ENCODE measurements at regions not wholly inside any gene's neighbourhood (a gene's known extent, or its start where the extent isn't known, plus 50 kb on each side); places are given as distances from the start of the nearest gene placed in this dataset.
"Not testable (repeated sequence)": the region's sequence is repeated elsewhere in the genome, so short reads cannot be mapped to it uniquely, and the experiment has no call there.

DNA sequence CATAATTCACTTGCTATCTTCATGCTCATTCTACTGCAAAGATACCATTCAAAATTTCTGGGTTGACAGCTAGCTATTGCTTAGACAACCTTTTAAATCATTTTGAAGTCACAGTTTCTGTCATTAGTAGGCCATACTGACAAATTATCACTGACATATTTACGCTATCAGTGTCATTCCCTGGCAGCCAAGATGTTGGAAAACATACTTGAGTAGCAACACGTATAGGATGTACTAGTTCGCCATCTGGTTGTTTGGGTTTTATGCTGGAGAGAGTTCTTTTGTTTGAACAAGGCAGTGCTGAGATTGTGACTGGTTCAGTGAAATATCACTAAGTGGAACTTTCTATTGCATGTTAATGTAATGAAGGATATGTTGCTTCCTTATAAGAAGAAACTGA is 621.9 kb downstream of the DTWD2 start:
- DNase-seq = no peak

DNA sequence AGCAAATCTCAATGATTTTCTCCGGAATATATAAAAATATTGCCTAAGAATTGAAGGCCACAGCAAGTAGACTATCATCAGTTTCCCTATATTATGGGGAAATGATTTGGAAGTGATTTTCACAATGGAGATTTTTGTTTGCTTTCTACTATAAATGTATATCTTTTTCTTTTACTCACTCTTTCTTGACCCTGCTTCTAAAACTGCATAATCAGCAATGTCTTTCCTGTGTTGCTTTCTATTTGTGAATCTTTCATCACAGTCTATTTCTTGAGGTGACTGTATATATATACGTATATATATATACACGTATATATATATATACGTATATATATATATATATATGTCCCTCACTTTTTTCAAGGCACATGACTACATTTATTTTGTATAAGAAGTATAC is 622.6 kb downstream of the DTWD2 start:
- no peak for DNase-seq

DNA sequence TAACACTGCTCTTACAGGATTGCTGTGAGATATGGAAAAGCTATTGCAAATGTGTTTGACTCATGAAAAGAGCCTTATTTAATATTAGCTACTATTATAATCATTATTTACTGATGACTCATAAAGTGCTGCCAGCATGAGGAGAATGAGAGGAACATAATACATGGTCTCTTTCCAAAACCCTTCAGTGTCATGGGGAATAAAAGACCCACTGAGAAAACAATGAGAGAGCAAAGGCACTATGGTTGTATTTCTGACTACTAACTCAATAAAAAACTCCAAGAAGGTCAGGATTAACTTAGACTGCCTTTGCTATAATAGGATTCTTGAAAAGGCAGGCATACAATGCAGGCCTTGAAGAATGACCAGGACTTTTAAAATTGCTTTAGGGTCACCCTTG is 633.5 kb downstream of the DTWD2 start:
- no peak for DNase-seq

DNA sequence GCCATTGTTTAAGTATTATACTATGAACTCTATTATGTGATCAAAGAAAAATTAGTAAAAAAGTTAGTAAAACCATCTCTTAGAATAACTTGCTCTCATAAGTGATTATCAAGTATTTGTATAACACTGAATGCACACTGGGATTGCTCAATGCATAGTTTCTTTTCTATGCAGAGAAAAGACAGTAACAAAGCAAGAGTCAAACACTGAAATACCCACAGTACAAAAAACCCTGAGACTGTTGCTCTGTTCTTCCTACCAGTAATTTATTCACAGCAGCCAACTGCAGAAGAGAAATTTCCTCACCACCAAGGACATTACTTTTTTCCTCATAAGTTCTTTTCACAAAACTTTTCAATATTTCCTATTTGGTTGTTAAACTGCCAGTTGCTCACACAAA is 634.4 kb downstream of the DTWD2 start:
- DNase-seq = no peak

DNA sequence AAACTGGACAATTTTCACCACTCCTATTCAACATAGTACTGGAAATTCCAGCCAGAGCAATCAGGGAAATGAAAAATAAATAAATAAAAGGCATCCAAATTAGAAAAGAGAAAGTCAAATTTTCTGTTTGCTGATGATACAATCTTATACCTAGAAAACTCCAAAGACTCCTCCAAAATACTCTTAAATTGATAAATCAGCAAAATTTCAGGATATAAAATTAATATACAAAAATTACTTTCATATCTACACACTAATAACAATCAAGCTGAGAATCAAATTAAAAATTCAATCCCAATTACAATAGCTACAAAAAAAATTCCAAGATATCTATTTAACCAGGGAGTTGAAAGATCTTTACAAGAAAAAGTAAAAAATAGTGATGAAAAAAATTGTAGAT is 651.9 kb downstream of the DTWD2 start:
- DNase-seq = no peak

DNA sequence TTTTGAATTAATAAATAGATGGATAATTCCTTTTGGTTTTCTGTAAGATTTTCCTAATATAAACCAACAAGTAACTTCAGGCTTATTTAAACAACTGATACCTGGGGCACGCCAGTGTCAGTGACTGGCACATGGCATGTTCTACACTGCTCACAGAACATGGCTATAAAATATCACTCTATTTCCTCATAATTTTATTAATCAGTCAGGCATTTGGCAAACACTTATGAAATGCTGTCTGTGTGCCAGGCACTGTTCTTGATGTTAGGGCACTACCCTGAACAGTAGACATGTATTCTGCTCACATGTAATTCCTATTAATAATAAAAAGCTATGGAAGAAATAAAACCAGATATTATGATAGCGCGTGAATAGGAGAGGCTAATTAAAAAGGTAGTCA is 661.0 kb downstream of the DTWD2 start:
- no peak for DNase-seq

DNA sequence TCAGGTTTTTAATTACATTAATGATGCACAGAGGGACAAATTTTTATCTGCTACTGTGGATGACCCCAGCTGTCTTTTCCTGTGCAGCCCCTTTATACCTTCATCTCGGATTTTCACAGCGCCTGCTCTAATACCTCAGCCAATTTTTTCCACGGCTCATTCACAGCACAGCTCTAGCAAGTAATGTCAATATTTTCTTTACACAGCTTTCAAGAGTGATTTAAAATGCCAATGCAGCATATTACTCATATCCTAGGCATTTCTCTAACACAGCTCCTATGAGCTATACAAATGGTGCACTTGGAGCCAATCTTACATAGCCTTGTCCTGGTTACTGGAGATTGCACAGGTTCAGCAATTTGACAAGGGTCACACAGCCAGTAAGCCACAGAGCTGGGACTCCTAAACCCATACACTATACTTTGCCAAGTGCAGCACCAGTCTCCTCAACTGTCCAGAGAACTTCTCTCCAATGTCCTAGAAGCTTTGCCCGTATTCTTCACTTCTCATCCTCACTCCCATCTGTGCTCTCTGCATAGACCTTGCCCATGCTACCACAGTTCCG is 661.8 kb downstream of the DTWD2 start:
- DNase-seq = no peak

DNA sequence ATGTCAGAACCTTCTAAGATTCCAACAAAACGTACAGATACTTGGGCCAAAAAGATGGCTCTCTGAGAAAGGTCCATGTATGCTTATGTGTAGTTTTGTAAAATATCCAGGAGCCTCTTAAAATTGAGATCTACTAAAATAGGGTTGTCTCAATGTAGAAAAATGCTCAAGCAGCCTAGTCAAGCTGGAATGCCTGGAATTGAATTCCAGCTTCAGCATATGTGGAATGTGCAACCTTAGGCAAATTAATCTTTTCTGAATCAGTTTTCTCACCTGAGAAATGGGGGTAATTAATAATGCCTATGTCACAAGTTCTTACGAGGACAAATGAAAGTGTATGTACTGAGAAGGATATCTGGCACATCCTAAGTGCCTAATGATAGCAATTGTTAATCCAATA is 662.4 kb downstream of the DTWD2 start:
- no peak for DNase-seq

DNA sequence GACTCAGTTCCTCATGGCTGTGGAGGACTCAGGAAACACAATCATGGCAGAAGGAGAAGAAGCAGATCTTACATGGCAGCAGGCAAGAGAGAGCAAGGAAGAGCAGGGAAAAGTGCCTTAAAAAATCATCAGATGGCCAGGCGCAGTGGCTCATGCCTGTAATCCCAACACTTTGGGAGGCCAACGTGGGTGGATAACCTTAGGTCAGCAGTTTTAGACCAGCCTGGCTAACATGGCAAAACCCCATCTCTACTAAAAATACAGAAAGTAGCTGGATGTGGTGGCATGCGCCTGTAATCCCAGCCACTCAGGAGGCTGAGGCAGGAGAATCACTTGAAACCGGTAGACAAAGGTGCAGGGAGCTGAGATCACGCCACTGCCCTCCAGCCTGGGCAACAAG is 664.6 kb downstream of the DTWD2 start:
- DNase-seq = not testable (repeated sequence)

DNA sequence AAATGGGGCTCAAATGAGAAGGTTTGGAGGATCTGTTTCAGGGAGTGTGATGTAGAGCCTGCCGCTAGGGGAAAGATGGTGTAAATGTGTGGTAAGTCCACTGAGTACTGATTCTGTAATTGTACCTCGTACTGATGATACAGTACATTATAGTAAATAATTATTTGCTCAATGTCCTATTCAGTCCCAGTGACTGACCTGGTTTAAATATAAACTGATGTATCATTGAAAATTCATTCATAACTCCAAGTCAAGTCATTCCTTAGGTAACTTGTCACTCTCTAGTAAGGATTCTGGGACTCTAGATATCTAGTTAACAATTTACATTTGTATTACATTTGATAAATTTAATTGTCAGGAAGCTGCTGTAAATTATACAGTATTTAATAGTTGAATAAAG is 667.3 kb downstream of the DTWD2 start:
- DNase-seq = no peak

DNA sequence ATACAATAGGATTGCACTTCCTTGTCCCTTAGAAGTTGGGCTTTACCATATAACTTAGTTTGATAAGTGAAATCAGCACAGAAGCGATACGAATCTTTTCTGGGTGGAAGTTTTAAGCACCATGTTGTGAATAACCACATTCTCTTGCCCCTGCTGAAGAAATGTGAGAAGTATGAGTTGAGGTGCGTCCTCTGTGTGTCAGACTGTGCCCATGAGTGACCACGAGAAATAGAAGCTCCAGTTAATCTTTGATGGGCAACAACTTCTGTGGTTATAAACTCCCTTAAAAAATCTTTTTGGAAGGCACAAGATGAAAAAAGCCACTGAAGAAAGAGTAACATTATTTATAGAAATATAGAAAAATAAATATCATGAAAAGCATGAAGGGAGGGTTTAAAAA is 668.2 kb downstream of the DTWD2 start:
- DNase-seq = no peak

DNA sequence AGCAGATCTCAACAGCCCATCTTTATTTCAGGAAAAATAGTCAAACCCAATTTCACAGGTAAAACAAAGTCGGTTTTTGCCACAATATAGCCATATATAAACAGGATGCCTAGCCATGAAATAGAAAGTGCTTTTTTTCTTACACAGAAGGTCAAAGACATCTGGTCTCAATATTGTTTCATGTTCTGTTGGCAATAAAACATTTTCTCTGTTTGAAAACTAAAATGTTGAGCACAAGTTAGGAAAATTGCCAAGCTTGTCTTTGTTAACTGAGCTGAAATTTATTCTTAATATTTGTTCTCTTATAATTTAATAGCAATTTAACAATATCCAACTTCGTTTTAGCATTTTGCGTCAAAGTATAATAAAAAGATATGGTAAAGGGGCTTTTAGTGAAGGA is 673.4 kb downstream of the DTWD2 start:
- no peak for DNase-seq

DNA sequence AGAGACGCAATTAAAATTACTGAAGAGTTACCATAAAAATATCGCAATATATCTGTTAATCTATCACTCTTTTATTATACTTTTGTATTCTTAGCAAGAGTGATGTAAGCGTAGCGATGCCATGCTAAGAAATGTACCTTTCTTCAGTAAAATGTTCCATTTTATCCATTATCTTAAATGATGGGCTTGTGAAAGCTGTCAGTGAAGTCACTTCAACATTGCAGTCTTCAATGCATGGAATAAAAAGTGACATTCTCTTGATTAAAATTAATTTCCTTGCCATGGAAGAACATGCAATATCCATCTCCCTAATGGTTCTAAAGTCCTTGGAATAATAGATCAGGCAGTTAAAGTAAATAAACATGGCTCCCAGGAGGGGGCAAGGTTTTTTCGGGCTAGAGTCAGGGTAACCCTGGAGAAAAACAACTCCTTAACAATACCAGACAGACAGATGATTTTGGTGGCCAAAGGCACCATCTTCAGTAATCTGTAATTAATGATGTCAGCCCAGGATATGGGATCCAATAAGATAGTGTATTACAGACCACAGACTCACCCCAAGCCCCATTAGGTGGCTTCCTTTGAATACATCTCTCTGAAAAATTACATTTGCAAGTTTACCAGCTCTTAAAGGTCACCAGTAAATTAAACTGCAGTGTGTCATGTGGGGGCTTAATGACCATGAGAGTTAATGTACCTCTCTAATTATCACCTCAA is 677.1 kb downstream of the DTWD2 start:
- DNase-seq = no peak

DNA sequence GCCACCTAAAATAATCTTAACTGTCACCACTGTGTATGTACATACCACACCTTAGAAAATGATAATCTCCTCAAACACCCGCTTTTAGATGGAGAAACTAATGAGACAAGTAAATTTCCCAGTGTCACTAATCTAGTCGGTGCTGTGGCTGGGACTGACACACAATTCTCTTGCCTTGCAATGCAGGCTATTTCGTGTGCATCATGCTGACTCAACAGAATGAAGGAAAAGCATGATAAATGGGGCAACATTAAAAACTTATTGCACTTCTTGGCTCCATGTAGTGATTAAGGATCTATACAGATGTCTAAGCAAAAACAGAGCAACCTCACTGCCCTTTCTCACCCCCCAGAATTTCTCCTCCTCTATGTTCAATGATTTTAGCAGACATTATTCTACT is 677.9 kb downstream of the DTWD2 start:
- DNase-seq = no peak

DNA sequence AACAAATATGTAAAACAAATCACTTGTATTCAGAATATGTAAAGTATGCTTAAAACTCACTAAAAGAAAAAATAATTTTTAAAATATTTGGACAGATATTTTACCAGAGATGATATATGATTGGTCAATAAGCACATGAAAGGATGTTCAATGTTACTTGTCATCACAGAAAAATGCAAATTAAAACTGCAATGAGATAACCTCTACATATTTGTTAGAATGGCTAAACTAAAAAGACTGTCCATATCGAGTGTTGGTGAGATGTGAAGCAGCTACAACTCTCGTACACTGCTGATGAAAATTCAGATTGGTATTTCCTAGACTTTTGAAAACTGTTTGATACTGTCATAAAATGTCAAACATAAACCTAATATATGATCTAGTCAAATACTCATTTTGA is 685.1 kb downstream of the DTWD2 start:
- DNase-seq = no peak

DNA sequence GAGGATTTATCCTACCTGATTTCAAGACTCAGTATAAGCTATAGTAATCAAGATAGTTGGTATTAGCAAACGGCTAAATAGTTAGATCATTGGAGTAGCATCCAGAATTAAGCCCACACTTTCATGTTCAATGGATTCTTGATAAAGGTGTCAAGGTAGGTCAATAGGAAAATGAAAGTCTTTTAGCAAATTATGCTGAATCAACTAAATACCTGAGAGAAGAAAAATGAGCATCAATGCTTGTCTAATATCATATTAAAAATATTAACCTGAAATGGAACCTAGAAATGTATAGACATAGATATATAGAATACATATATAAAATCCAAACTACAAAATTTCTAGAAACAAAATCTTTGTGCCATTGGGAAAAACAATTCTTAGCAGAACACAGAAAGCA is 685.6 kb downstream of the DTWD2 start:
- DNase-seq = no peak

DNA sequence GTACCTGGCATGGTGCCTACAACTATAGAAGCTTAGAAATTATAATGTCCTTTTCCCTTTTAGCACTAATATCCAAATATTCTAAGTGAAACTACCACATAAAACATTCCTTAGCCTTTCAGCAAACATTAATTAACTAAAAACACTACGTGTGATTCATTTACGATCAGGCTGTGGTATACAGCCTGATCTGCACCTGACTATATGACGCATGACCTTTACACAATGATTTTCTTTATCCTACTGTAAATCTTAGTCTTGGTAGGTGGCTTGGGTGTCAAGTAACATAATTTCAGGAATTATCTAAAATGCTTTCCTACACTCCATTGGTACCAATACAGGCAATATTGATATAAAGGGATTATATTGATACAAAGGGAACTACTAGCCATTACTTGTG is 686.7 kb downstream of the DTWD2 start:
- no peak for DNase-seq

DNA sequence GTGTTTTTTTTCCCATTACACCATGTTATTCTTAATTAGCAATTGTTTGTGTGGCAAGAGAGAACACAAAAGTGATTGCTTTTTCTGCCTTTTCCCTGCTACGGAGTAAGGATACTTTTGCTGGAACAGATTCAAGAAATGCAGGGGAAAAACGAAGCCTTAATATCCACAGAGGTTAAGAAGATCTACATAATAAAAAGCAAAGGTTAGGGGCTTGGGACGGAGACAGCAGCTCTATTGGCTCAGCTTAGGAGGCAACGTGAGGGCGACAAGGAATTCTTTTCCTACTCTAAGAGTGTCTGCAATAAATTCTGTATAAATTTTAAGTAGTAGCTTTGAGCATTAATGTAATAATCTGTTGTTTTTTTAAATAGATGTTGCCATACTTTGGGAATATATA is 693.3 kb downstream of the DTWD2 start:
- DNase-seq = no peak

DNA sequence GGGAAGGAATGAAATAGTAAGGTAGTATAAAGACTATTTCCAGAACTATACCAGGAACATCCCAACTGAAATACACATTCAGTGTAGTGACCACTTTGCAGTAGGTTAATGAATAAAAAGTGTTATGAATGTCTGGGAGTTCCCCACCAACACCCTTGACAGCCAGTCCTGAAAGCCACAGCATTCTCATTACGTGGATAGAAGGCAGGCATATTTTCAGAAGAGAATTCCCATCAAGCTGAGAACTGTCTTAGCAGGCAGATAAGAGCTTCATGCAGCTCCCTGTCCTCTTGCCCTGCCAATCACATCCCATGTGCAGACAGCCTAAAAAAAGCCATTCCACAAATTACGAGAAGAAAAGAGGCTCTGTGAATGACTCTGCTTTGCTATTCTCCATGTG is 695.0 kb downstream of the DTWD2 start:
- no peak for DNase-seq

DNA sequence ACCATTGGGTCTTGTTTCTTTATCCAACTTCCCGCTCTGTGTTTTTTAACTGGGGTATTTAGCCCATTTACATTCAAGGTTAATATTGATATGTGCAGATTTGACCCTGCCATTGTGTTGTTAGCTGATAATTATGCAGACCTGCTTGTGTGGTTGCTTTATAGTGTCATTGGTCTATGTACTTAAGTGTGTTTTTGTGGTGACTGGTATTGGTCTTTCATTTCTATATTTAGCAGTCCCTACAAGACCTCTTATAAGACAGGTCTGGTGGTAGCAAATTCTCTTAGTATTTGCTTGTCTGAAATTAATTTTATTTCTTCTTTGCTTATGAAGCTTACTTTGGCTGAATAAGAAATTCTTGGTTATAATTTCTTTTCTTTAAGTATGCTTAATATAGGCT is 698.1 kb downstream of the DTWD2 start:
- DNase-seq = no peak

DNA sequence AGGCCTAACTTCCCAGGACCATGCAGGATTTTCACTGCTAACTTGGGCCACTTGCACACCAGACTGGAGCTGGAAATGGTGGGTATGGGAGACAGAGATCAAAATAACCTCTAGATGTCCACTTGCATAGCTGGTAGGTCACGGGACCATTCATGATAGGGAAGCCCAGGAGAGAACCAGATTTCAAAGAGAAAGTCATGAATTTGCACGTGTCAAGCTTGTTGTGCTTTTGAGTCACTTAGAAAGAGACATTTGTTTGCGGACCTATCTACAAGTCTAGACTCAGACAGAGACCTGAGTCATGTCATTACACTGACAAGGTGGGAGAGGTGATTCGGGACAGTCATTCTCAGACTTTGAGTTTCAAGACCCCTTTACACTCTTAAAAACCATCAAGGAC is 704.1 kb downstream of the DTWD2 start:
- not testable (repeated sequence) for DNase-seq

DNA sequence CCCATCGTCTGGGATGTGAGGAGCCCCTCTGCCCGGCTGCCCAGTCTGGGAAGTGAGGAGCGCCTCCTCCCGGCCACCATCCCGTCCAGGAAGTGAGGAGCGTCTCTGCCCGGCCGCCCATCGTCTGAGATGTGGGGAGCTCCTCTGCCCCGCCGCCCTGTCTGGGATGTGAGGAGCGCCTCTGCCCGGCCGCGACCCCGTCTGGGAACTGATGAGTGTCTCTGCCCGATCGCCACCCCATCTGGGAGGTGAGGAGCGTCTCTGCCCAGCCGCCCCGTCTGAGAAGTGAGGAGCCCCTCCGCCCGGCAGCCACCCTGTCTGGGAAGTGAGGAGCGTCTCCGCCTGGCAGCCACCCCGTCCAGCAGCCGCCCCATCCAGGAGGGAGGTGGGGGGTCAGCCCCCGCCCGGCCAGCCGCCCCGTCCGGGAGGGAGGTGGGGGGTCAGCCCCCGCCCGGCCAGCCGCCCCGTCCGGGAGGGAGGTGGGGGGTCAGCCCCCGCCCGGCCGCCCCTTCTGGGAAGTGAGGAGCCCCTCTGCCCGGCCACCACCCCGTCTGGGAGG is 705.8 kb downstream of the DTWD2 start:
- not testable (repeated sequence) for DNase-seq

DNA sequence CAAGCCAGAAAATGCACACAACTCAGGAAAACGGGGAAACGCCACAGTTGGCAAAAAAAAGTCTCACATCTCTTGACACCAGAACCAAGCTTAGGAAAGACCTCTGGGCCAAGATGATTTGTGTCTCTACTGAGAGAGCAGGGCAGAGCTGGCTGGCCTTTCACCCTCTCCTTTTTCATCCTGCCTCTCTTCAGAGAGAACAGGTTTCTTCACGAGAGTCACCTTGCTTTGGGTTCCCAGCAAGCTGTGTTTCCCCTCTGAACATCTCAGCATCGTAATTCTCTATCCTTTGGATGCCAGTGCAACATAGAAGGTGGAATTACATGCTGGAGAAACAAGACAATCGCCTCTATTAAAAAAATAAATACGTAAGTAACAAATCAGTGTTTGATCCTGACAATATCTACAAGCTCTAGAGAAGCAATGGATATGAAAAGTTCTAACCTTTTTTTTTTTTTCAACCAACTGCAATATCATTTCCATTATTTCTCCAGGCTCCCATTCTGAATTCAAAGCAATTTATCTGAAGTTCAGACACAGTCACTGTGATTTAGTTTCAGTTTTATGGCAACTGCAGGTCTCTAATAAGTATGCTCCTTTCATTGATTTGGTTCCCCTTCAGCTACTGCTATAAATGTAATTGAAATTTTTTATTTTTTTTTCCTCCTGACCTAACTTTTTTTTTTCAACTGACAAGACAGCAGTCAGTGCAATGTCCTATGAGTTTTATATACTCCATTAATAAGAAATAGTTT is 708.6 kb downstream of the DTWD2 start:
- DNase-seq = no peak

DNA sequence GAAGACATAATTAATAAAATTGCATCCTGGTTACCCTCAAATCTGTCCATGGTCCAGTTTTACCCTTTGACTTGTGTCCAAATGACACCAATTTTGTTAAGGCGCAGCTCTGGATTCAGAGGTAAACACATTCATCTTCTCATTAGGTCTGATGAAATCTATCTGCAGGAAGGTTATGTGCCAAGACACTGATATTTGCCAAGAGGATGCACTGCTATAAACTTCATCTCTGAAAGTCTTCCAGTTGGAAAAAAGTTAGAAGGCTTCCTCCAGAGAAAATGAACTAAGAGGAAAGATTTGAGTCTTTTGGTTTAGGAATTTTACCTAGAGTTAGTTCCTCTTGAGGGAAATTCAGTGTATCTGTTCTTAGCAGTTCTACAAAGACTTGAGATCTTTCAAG is 717.8 kb downstream of the DTWD2 start:
- no peak for DNase-seq

Measured in activated effector memory CD4-positive, alpha-beta T cell treated with anti-CD3 and anti-CD28 coated beads, Interleukin-2, amount 50 U/mL, for 16 hours (primary cell).